T-helper 1 cell treated with Interleukin-12 subunit alpha and Interleukin-12 subunit beta and Interleukin-4 antibody, amounts not matched to agents 30 ng/mL and 1 ng/mL, for 36 hours (primary cell): ENCODE measurements at regions not wholly inside any gene's neighbourhood (a gene's known extent, or its start where the extent isn't known, plus 50 kb on each side); places are given as distances from the start of the nearest gene placed in this dataset.

ENCODE experiments used
- intact Hi-C: fragments of 100-400 bp; cut with micrococcal nuclease; formaldehyde crosslinking; loops from one replicate; pipeline ENCODE4 v1.15.1; 2024

- intact Hi-C loops: no loop called here
Measured at GRCh38 chr3:79898907-79899306, 131.1 kb upstream of the ROBO1 start.

GRCh38 chr3:79896086-79896485 is 128.3 kb upstream of the ROBO1 start:
- intact Hi-C loops: no loop called here

- intact Hi-C loops: no loop called here
Measured at GRCh38 chr3:79887213-79887612, 119.4 kb upstream of the ROBO1 start.

GRCh38 chr3:79886204-79886603 is 118.4 kb upstream of the ROBO1 start:
- intact Hi-C loops: no loop called here

GRCh38 chr3:79885407-79885806 is 117.6 kb upstream of the ROBO1 start:
- intact Hi-C loops: no loop called here

- intact Hi-C loops: no loop called here
Measured at GRCh38 chr3:79884354-79884753, 116.6 kb upstream of the ROBO1 start.

GRCh38 chr3:79881431-79881830 is 113.6 kb upstream of the ROBO1 start:
- intact Hi-C loops: no loop called here

- intact Hi-C loops: no loop called here
Measured at GRCh38 chr3:79878708-79879107, 110.9 kb upstream of the ROBO1 start.

- intact Hi-C loops: no loop called here
Measured at GRCh38 chr3:79874646-79875045, 106.8 kb upstream of the ROBO1 start.

GRCh38 chr3:79872483-79872882 is 104.7 kb upstream of the ROBO1 start:
- intact Hi-C loops: no loop called here

- intact Hi-C loops: no loop called here
Measured at GRCh38 chr3:79871656-79872055, 103.9 kb upstream of the ROBO1 start.

- intact Hi-C loops: no loop called here
Measured at GRCh38 chr3:79870313-79870620, 102.5 kb upstream of the ROBO1 start.

GRCh38 chr3:79869461-79870312 is 101.9 kb upstream of the ROBO1 start:
- intact Hi-C loops: no loop called here

GRCh38 chr3:79866162-79866561 is 98.4 kb upstream of the ROBO1 start:
- intact Hi-C loops: no loop called here

- intact Hi-C loops: no loop called here
Measured at GRCh38 chr3:79864077-79864476, 96.3 kb upstream of the ROBO1 start.

GRCh38 chr3:79848876-79849275 is 81.1 kb upstream of the ROBO1 start:
- intact Hi-C loops: loop anchor here (5.0 kb wide), 1 partner anchor 1192 kb away; no protein-coding TSS in a partner anchor

GRCh38 chr3:79847928-79848327 is 80.1 kb upstream of the ROBO1 start:
- intact Hi-C loops: loop anchor here (5.0 kb wide), 1 partner anchor 1191 kb away; no protein-coding TSS in a partner anchor

- intact Hi-C loops: loop anchor here (5.0 kb wide), 1 partner anchor 1189 kb away; no protein-coding TSS in a partner anchor
Measured at GRCh38 chr3:79846148-79846933, 78.5 kb upstream of the ROBO1 start.

GRCh38 chr3:79845546-79845945 is 77.7 kb upstream of the ROBO1 start:
- intact Hi-C loops: loop anchor here (5.0 kb wide), 1 partner anchor 1188 kb away; no protein-coding TSS in a partner anchor

- intact Hi-C loops: no loop called here
Measured at GRCh38 chr3:79844176-79844575, 76.4 kb upstream of the ROBO1 start.

GRCh38 chr3:79843180-79843579 is 75.4 kb upstream of the ROBO1 start:
- intact Hi-C loops: no loop called here

- intact Hi-C loops: no loop called here
Measured at GRCh38 chr3:79835701-79836100, 67.9 kb upstream of the ROBO1 start.
